Memory B cell (primary cell): ENCODE measurements at regions not wholly inside any gene's neighbourhood (a gene's known extent, or its start where the extent isn't known, plus 50 kb on each side); places are given as distances from the start of the nearest gene placed in this dataset.

Source experiments
- ATAC-seq: fragments of 150-1000 bp; cut with Tn5 transposase; 2 replicates; pipeline ENCODE4 v1.10.0; 2021; ENCODE audit warnings: low read depth, mild to moderate bottlenecking, moderate library complexity
- DNase-seq, 2 donors: peaks; one replicate each; pipeline ENCODE4 v3.0.0; 2022; ENCODE audit warnings: low spot score in 2 of 2
- H3K27ac Mint-ChIP-seq: one replicate; pipeline ENCODE4 v1.8.0; 2022; ENCODE audit warnings: mild to moderate bottlenecking, moderate library complexity, mixed read lengths
- H3K27me3 Mint-ChIP-seq: one replicate; pipeline ENCODE4 v1.8.0; 2022; ENCODE audit warnings: mixed read lengths
- H3K36me3 Mint-ChIP-seq: one replicate; pipeline ENCODE4 v1.8.0; 2022; ENCODE audit warnings: mild to moderate bottlenecking, mixed read lengths
- H3K4me1 Mint-ChIP-seq: one replicate; pipeline ENCODE4 v1.8.0; 2022; ENCODE audit warnings: mixed read lengths
- H3K4me3 Mint-ChIP-seq: one replicate; pipeline ENCODE4 v1.8.0; 2022; ENCODE audit warnings: mild to moderate bottlenecking, moderate library complexity, mixed read lengths
- H3K9me3 Mint-ChIP-seq: one replicate; pipeline ENCODE4 v1.8.0; 2022; ENCODE audit warnings: mixed read lengths

DNA sequence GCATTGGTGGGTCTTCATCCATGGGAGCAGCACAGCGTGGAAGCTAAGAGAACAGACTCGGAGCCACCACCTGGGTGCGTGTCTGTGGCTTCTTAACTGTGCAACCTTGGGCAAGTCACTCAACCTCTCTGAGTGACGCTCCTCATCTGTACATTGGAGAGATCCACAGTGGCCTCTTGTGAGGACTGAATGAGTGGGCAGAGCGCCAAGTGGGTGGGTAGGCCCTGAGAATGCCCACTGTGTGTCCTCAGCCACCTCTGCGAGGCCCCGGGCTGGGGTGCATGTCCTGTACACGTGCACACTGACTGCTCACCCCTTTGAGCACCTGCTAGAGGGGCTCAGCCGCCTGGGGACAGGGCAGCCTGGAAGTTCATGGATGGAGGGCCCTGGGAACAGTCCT is 99.6 kb upstream of the PRR23E start:
- Mint-ChIP-seq H3K27me3 (peaks cover 12% of the 10 kb centered on the region), H3K36me3 (no peaks in the 10 kb centered on the region), H3K9me3 (peaks cover 4% of the 10 kb centered on the region), H3K4me1 (no peaks in the 10 kb centered on the region), H3K27ac (no peak overlapping the region), H3K4me3 (no peak overlapping the region)
- no peak for DNase-seq
- ATAC-seq: no peak

DNA sequence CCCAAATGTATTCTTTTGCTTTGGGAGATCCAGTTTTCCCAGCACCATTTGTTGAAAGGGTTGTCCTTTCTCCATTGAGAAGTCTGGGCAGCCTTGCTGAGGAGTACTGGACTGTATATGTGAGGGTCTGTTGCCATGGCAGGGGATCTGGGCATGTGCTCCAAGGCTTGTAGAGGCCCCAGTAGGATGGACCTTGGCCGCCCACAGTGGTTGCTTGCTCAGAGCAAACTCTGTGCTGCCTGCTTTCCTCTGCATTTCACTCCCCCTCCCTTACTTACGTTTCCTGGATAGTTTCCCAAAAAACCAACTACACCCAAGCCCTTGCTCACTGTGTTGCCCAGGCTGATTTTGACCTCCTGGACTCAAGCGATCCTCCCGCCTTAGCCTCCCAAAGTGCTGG is 97.2 kb upstream of the PRR23E start:
- Mint-ChIP-seq H3K9me3 (peaks cover 4% of the 10 kb centered on the region), H3K27ac (no peak overlapping the region), H3K4me3 (no peak overlapping the region), H3K4me1 (no peaks in the 10 kb centered on the region), H3K27me3 (peaks cover 7% of the 10 kb centered on the region), H3K36me3 (no peaks in the 10 kb centered on the region)
- no peak for DNase-seq
- ATAC-seq: no peak

DNA sequence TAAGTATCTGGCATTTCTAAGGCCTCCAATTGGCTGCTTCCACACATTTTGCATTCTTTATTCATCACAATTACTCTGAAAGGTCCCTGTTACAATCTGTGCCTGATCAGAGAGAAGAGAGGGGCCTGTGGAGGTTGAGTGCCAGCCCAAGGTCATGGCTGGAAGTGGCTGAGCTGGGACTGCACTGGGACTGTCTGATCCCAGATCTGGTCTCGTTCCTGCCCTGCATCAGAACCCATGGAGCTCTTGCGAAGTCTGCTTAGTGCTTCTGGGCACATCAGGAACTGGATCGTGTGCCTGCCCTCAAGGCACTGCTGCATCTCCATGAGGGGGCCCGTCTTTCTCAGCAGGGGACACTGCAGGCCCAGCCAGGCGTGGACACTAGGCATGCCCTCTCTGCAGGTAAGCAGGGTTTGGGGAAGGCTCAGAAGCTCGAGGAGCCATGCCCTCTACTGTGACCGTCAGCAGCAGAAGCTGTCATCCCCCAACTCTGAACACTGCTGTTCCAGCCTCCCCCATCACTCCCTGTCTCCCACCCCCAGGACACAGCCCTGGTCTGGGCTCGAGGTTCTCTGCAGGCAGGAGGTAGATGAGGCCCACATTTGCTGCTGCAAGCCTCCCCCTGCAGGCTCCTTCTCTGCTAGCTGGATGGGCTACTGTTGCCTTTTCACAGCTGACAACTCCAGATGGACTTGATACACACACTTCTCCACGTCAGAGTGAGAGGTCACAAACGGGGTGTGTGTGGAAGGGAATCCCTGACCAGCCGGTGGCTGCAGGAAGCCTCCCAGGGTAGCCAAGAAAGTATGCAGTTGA is 96.5 kb upstream of the PRR23E start:
- Mint-ChIP-seq H3K4me3 (no peak overlapping the region), H3K27me3 (peaks cover 5% of the 10 kb centered on the region), H3K27ac (no peak overlapping the region), H3K4me1 (no peaks in the 10 kb centered on the region), H3K36me3 (no peaks in the 10 kb centered on the region), H3K9me3 (peaks cover 4% of the 10 kb centered on the region)
- DNase-seq (no peak), ATAC-seq (no peak)

DNA sequence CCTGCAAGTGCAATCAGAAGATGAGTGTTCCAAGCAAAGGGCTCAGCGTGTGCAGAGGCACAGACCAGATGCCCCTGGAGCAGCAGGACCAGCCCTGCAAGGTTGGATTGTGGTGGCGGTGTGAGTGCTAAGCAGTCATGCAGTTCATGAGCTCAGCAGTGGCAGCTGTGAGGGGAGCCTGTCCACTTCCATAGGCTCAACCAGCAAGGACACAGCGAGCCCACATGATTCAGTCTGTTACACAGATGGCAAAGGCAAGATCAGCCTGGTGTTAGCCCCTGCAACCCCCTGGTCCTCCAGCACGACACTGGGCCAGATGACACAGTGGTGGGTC is 95.9 kb upstream of the PRR23E start:
- Mint-ChIP-seq H3K4me3 (no peak overlapping the region), H3K27me3 (peaks cover 2% of the 10 kb centered on the region), H3K27ac (no peak overlapping the region), H3K4me1 (no peaks in the 10 kb centered on the region), H3K36me3 (no peaks in the 10 kb centered on the region), H3K9me3 (peaks cover 4% of the 10 kb centered on the region)
- DNase-seq (no peak), ATAC-seq (no peak)

DNA sequence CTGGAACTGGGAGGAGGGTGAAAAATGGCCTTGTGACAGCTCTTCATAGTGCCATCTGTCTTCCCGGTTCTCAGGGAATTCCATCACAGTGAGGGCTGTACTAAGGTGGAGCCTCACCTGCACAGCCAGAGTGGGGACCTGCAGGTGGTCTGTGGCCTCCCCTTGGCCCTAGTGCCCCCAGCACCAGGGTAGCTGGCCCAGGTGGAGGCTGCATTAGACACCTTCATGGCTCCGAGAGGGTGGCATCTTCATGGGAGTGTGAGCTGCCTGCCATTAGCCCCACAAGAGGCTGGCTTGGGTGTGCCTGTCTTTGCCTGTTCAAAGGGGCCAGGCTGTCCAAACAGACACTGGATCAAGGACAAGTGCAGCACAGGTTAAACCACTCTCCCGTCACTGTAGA is 95.5 kb upstream of the PRR23E start:
- Mint-ChIP-seq H3K4me1 (no peaks in the 10 kb centered on the region), H3K27ac (no peak overlapping the region), H3K36me3 (no peaks in the 10 kb centered on the region), H3K4me3 (no peak overlapping the region), H3K27me3 (peaks cover 2% of the 10 kb centered on the region), H3K9me3 (peaks cover 4% of the 10 kb centered on the region)
- DNase-seq (no peak), ATAC-seq (no peak)

DNA sequence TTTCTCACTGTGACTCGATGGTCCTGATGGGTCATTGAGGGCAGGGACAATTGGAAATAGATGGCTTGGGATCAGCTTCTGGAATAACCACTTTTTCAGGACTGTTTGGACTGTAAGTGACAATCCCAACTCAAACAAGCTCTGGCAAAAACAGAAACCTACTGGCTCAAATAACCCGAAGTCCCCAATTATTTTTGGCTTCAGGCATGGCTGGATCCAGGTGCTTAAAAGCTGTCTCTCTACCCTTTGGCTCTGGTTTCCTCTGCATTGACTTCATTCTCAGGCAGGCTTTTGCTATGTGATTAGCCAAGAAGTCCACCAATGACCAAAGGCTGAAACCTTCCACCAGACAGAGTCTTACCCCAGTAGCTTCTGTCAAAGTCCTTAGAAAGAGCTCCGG is 92.9 kb upstream of the PRR23E start:
- peaks cover 4% of the 10 kb centered on the region for H3K9me3 Mint-ChIP-seq

DNA sequence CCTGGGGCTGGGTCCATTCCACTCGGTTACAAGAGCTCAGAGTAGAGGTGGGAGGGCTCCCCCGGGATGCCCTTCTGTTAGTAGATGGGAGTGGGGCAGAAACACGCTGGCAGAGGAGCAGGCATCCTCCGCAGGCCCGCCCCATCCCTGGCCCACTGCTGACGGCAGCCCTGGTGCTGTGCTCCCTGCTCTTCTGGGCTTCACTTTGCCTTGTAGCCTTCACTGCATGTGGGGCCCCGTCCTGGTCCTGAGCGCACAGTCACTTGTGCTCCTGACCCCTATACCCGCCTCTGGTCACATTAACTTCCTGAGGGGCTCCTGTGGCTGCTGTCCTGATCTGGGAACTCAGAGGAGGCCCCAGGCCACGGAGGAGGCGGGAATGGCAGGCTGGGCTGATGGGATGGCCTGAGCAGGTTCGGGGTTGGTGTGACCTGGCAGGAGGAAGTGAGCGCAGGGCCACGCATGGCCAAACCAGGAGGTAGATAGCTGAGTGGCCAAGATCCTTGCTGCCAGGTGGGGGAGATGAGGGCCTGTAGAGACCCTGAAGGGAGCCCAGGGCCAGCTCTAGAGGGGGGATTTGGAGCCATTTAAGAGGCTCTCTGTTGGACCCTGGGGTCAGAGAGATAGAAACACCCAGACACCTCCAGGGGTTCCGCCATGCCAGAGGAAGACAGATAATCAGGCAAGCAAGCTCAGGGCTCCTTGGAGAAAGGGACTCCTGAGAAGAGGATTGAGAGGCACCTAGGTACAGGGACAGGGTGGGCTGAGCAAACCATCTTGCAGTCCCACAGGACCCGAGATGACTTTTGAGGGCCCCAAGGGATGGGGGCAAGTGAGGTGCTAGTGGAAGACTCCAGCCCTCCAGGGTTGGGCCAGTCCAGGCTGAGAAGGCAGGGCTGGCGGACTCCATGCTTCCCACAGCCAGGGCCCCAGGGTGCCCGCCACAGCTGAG is 92.2 kb upstream of the PRR23E start:
- no peak overlapping the region for H3K4me3 Mint-ChIP-seq
- H3K36me3 Mint-ChIP-seq: no peaks in the 10 kb centered on the region
- peaks cover under 1% of the 10 kb centered on the region for H3K27me3 Mint-ChIP-seq
- no peak overlapping the region for H3K27ac Mint-ChIP-seq
- no peak for DNase-seq
- ATAC-seq: no peak
- H3K4me1 Mint-ChIP-seq: no peaks in the 10 kb centered on the region
- peaks cover 2% of the 10 kb centered on the region for H3K9me3 Mint-ChIP-seq

More for the DNA sequence above, 92.9 kb upstream of the PRR23E start:
- Mint-ChIP-seq H3K4me1 (no peaks in the 10 kb centered on the region), H3K36me3 (no peaks in the 10 kb centered on the region), H3K27me3 (peaks cover 1% of the 10 kb centered on the region), H3K4me3 (no peak overlapping the region), H3K27ac (no peak overlapping the region)
- no peak for DNase-seq
- ATAC-seq: no peak

DNA sequence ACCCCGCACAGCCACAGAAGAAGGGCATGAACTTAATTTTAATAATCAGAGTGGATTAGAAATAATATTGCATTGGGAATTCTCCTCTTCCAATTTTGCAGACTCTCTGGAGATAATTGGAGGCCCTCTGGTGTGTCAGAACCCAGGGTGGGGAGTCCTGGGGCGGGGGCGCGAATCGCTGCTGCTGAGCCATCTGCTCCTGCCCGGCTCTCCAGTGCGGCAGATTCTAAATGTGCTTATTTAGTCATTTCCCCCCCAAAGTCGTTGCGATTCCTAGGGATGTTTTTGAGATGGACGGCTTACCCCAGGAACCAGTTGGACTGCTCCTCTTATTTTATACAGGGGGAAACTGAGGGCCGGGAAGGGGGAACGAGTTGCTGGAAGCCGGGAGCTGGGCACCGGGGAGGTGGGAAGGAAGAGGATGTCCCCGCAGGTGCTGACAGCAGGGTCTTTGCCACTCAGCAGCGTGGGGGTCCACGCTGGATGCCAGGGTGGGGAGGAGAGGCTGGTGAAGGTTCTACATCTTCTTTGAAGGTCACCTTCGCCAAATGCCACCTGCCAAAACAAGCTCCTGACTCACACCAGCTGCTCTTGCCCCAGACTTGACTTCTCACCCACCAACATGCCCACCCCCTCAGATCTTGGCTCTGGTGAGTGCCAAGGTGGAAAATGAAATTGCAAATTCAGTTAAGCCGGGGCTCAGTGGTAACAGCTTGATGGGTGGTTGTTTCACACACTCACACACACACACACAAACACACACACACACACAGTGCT is 91.3 kb upstream of the PRR23E start:
- H3K4me1 Mint-ChIP-seq: no peaks in the 10 kb centered on the region
- no peaks in the 10 kb centered on the region for H3K9me3 Mint-ChIP-seq
- H3K27me3 Mint-ChIP-seq: peaks cover 2% of the 10 kb centered on the region
- DNase-seq: no peak
- no peak overlapping the region for H3K4me3 Mint-ChIP-seq
- H3K27ac Mint-ChIP-seq: no peak overlapping the region
- no peak for ATAC-seq
- no peaks in the 10 kb centered on the region for H3K36me3 Mint-ChIP-seq

DNA sequence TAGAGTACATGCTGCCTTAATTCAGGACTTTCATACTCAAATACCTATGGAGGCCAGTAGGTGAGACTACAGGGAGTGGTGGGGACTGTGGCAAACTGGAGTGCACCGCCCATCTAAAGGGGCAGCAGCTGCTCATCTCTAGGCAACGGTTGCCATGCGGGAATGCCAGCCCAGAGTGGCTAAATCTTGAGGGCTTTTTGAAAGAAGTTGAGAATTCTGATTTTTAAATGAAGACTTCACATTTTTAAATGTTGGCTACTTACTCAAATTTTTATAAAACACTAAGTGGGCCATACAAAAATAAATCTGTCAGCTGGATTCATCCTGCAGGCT is 90.8 kb upstream of the PRR23E start:
- Mint-ChIP-seq H3K36me3 (no peaks in the 10 kb centered on the region), H3K4me3 (no peak overlapping the region), H3K9me3 (no peaks in the 10 kb centered on the region), H3K27me3 (peaks cover 2% of the 10 kb centered on the region), H3K4me1 (no peaks in the 10 kb centered on the region), H3K27ac (no peak overlapping the region)
- ATAC-seq: no peak
- DNase-seq: no peak

DNA sequence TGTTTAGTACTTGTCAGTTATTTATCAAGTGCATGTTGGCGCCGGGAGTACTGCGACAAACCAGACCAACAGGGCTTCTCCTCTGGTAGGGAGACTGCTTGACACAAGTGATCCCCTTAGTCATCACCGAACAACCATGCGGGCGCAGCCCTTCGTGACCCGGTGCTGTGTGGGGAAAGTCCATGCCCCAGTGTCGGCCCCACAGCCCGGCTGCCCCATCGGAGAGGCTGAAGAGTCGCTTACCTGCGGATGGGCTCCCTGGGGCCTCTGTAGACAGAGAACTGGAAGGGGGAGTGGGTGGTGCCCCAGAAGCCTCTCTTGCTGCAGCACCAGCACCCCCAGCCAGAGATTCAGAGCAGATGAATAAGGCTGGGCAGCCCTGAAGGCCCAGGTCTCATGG is 90.3 kb upstream of the PRR23E start:
- H3K4me3 Mint-ChIP-seq: no peak overlapping the region

DNA sequence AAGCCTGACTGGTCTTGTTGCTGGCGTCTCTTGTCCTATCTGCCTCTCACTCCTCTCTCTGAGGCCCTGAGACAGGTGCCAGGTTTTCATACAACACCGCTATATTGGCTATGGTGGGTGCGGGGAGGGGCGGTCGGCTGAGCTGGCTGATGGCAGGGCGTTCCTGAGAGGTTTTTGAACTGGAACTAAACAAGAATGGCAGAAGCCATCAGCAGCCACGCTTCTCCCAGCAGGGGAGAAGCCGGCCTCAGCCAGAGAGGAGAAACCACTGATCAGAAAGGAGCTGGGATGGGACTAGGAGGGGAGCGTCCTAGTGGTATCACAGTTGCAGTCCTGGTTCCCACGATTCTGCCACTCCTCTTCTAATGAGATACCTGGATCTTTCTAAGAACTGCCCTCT is 89.9 kb upstream of the PRR23E start:
- no peak for DNase-seq
- no peaks in the 10 kb centered on the region for H3K36me3 Mint-ChIP-seq

More for the DNA sequence above, 90.3 kb upstream of the PRR23E start:
- no peaks in the 10 kb centered on the region for H3K9me3 Mint-ChIP-seq
- H3K4me1 Mint-ChIP-seq: no peaks in the 10 kb centered on the region
- ATAC-seq (no peak), DNase-seq (no peak)
- H3K27ac Mint-ChIP-seq: no peak overlapping the region
- no peaks in the 10 kb centered on the region for H3K36me3 Mint-ChIP-seq
- peaks cover 2% of the 10 kb centered on the region for H3K27me3 Mint-ChIP-seq

DNA sequence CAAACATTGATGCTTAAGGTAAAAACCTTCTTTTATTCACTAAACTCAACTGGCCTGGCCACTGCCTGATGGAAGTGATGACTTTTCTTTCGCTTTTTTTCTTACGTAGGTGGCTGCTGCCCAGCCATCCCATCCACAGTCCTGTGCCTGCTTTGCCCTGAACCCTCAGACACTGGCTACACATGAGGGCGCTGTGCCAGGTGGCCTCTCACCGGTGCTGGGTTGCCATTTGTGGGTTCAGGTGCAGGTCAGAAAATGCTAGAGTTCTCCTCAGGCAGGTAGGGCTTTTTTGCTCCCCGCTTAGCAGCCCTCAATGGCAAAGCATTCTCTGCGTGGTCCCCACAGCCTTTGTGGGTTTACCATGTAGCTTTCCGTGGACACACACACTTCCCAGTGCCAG is 88.3 kb upstream of the PRR23E start:
- DNase-seq: no peak
- Mint-ChIP-seq H3K27ac (no peak overlapping the region), H3K4me1 (no peaks in the 10 kb centered on the region), H3K36me3 (no peaks in the 10 kb centered on the region), H3K4me3 (no peak overlapping the region), H3K9me3 (no peaks in the 10 kb centered on the region), H3K27me3 (peaks cover 2% of the 10 kb centered on the region)
- no peak for ATAC-seq

More for the DNA sequence above, 89.9 kb upstream of the PRR23E start:
- no peak overlapping the region for H3K27ac Mint-ChIP-seq
- H3K4me3 Mint-ChIP-seq: no peak overlapping the region
- no peaks in the 10 kb centered on the region for H3K4me1 Mint-ChIP-seq
- no peaks in the 10 kb centered on the region for H3K9me3 Mint-ChIP-seq
- H3K27me3 Mint-ChIP-seq: peaks cover 2% of the 10 kb centered on the region
- ATAC-seq: no peak

DNA sequence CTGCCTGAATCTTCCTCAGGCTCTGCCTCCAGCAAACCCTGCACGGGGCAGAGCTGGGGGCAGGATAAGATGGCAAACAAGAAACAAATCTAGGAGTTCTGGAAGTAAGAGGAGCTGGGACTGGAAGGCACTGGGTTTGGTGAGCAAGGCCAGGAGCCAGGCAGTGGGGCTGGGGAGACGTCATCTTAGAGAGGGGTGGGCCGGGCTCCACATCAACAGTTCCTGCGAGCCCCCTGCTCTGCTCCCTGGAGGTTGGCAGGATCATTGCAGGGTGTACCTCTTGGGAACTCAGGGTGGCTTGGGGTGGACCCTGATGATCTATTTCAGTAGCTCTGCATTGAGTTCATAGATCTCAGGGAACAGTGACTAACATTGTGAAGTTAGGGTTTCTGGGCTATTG is 87.3 kb upstream of the PRR23E start:
- Mint-ChIP-seq H3K9me3 (no peaks in the 10 kb centered on the region), H3K4me1 (no peaks in the 10 kb centered on the region), H3K27ac (no peak overlapping the region), H3K27me3 (peaks cover 2% of the 10 kb centered on the region), H3K4me3 (no peak overlapping the region), H3K36me3 (no peaks in the 10 kb centered on the region)
- no peak for DNase-seq
- no peak for ATAC-seq

DNA sequence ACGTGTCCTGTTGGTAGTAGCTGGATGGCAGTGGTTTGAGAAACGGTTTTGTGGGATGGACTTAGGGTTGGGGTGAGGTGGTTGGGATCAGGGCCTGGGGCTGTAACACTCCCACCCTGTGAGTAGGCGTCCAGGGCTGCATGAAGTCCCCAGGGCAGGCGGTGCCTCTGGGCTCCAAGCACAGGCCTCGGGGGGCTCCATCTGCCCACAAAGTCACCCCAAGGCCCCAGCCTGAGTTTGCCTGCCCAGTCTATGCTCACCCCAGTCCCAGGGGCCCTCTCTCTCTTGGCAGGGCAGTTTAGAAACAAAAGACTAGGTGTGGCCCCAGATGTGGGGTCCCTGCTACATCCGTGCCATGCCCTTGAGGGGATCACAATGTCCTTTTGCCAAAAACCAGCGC is 86.9 kb upstream of the PRR23E start:
- no peak for DNase-seq
- H3K27ac Mint-ChIP-seq: no peak overlapping the region
- H3K27me3 Mint-ChIP-seq: peaks cover 2% of the 10 kb centered on the region
- no peak overlapping the region for H3K4me3 Mint-ChIP-seq
- no peak for ATAC-seq
- no peaks in the 10 kb centered on the region for H3K9me3 Mint-ChIP-seq
- no peaks in the 10 kb centered on the region for H3K4me1 Mint-ChIP-seq
- no peaks in the 10 kb centered on the region for H3K36me3 Mint-ChIP-seq
